ENCODE measurements at regions not wholly inside any gene's neighbourhood (a gene's known extent, or its start where the extent isn't known, plus 50 kb on each side); places are given as distances from the start of the nearest gene placed in this dataset.

- no peak for ATAC-seq
- TF ChIP-seq POLR2A (IDR thresholded peaks at IDR 0.05) (no peak), CTCF (IDR thresholded peaks at IDR 0.05 in 4 of 5, conservative IDR thresholded peaks at IDR 0.05 in 1 of 5) (no peak)
- intact Hi-C loops (cut with DNase I; ENCODE audit: low total_unique reads) (no loop called here), in situ Hi-C loops (cut with MboI; ENCODE audit: low sequenced_read_pairs in 4 of 4) (no loop called here)
- Histone ChIP-seq H3K4me3 (no peak overlapping the region), H3K27ac (no peak overlapping the region), H3K4me1 (no peaks in the 10 kb centered on the region), H3K36me3 (no peaks in the 10 kb centered on the region), H3K9me3 (no peaks in the 10 kb centered on the region), H3K27me3 (no peaks in the 10 kb centered on the region)
- no peak for DNase-seq
Observed at GRCh38 chr2:118431997-118432396, 343.7 kb downstream of the INSIG2 start.

- Histone ChIP-seq H3K9me3 (no peaks in the 10 kb centered on the region), H3K36me3 (no peaks in the 10 kb centered on the region), H3K27me3 (no peaks in the 10 kb centered on the region), H3K27ac (no peak overlapping the region), H3K4me3 (no peak overlapping the region), H3K4me1 (no peaks in the 10 kb centered on the region)
- no peak for ATAC-seq
- in situ Hi-C loops (cut with MboI; ENCODE audit: low sequenced_read_pairs in 4 of 4) (no loop called here), intact Hi-C loops (cut with DNase I; ENCODE audit: low total_unique reads) (no loop called here)
- TF ChIP-seq POLR2A (IDR thresholded peaks at IDR 0.05): no peak
- TF ChIP-seq CTCF (IDR thresholded peaks at IDR 0.05 in 4 of 5, conservative IDR thresholded peaks at IDR 0.05 in 1 of 5): no peak
- no peak for DNase-seq
Observed at GRCh38 chr2:118431586-118431985, 343.3 kb downstream of the INSIG2 start.

- intact Hi-C loops (cut with DNase I; ENCODE audit: low total_unique reads) (no loop called here), in situ Hi-C loops (cut with MboI; ENCODE audit: low sequenced_read_pairs in 4 of 4) (no loop called here)
- ATAC-seq (no peak), DNase-seq (no peak)
- H3K27ac ChIP-seq: no peak overlapping the region
- no peaks in the 10 kb centered on the region for H3K4me1 ChIP-seq
- H3K27me3 ChIP-seq: no peaks in the 10 kb centered on the region
- TF ChIP-seq CTCF (IDR thresholded peaks at IDR 0.05 in 4 of 5, conservative IDR thresholded peaks at IDR 0.05 in 1 of 5): no peak
- no peak for TF ChIP-seq POLR2A (IDR thresholded peaks at IDR 0.05)
- no peaks in the 10 kb centered on the region for H3K36me3 ChIP-seq
- H3K4me3 ChIP-seq: no peak overlapping the region
- H3K9me3 ChIP-seq: no peaks in the 10 kb centered on the region
Observed at GRCh38 chr2:118431165-118431517, 342.9 kb downstream of the INSIG2 start.

- in situ Hi-C loops (cut with MboI; ENCODE audit: low sequenced_read_pairs in 4 of 4) (no loop called here), intact Hi-C loops (cut with DNase I; ENCODE audit: low total_unique reads) (no loop called here)
- H3K4me1 ChIP-seq: no peaks in the 10 kb centered on the region
- H3K4me3 ChIP-seq: no peak overlapping the region
- DNase-seq: no peak
- no peaks in the 10 kb centered on the region for H3K9me3 ChIP-seq
- H3K36me3 ChIP-seq: no peaks in the 10 kb centered on the region
- H3K27ac ChIP-seq: no peak overlapping the region
- H3K27me3 ChIP-seq: no peaks in the 10 kb centered on the region
- TF ChIP-seq CTCF (IDR thresholded peaks at IDR 0.05 in 4 of 5, conservative IDR thresholded peaks at IDR 0.05 in 1 of 5): no peak
- no peak for TF ChIP-seq POLR2A (IDR thresholded peaks at IDR 0.05)
- ATAC-seq: no peak
Observed at GRCh38 chr2:118430510-118431164, 342.4 kb downstream of the INSIG2 start.

- no peak for ATAC-seq
- H3K4me3 ChIP-seq: no peak overlapping the region
- TF ChIP-seq CTCF (IDR thresholded peaks at IDR 0.05 in 4 of 5, conservative IDR thresholded peaks at IDR 0.05 in 1 of 5) (no peak), POLR2A (IDR thresholded peaks at IDR 0.05) (no peak)
- in situ Hi-C loops (cut with MboI; ENCODE audit: low sequenced_read_pairs in 4 of 4): no loop called here
- H3K36me3 ChIP-seq: no peaks in the 10 kb centered on the region
- H3K27ac ChIP-seq: no peak overlapping the region
- no peaks in the 10 kb centered on the region for H3K27me3 ChIP-seq
- no peak for DNase-seq
- H3K9me3 ChIP-seq: no peaks in the 10 kb centered on the region
- intact Hi-C loops (cut with DNase I; ENCODE audit: low total_unique reads): no loop called here
- H3K4me1 ChIP-seq: no peaks in the 10 kb centered on the region
Observed at GRCh38 chr2:118425191-118425590, 336.9 kb downstream of the INSIG2 start.
